Panc1 (cell line): ENCODE measurements at regions not wholly inside any gene's neighbourhood (a gene's known extent, or its start where the extent isn't known, plus 50 kb on each side); places are given as distances from the start of the nearest gene placed in this dataset.

Experiments used
- SIN3A ChIP-seq: IDR thresholded peaks from 2 replicates; pipeline ENCODE4 v1.6.1; 2012; ENCODE audit warnings: low read depth, mild to moderate bottlenecking, low read length, moderate library complexity, borderline replicate concordance; ENCODE audit not compliant: insufficient read depth
- TCF7L2 ChIP-seq: IDR thresholded peaks from 2 replicates; pipeline ENCODE4 v1.6.1; 2011; ENCODE audit warnings: mild to moderate bottlenecking, low read depth, low read length, inconsistent platforms
- TF ChIP-seq, protein P1 (sequence below): fragments of 450-650 bp; IDR thresholded peaks from 2 replicates; pipeline ENCODE4 v1.5.1; 2017; ENCODE audit warnings: mild to moderate bottlenecking
- TF ChIP-seq, protein P2 (sequence below), 2 experiments: IDR thresholded peaks; 2 replicates each; pipeline ENCODE4 v1.6.1; 2011 to 2012; ENCODE audit warnings: low read depth in 2 of 2, control low read depth in 1 of 2, low read length in 1 of 2, mild to moderate bottlenecking in 1 of 2, moderate library complexity in 1 of 2; ENCODE audit not compliant: insufficient read depth in 1 of 2

DNA sequence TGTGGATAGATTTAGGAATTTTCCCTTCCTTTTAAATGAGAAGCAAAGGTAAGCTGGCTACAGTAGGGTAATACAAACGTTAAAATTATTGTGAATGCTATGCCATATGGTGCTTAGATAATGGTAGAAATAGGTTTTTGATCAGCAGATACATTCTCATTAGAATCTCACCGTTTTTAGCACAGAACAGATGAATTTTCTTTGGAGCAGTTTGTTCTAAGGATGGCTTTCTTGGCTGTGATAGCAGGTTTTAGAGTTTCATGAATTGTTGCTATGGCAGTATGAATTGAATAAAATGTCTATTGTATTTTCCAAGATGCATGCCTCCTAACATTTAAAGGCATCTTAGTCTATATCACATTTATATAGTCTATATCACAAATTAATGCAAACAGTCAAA, 1394.5 kb downstream of the EPHA7 start:
- TF ChIP-seq, protein P1, sequence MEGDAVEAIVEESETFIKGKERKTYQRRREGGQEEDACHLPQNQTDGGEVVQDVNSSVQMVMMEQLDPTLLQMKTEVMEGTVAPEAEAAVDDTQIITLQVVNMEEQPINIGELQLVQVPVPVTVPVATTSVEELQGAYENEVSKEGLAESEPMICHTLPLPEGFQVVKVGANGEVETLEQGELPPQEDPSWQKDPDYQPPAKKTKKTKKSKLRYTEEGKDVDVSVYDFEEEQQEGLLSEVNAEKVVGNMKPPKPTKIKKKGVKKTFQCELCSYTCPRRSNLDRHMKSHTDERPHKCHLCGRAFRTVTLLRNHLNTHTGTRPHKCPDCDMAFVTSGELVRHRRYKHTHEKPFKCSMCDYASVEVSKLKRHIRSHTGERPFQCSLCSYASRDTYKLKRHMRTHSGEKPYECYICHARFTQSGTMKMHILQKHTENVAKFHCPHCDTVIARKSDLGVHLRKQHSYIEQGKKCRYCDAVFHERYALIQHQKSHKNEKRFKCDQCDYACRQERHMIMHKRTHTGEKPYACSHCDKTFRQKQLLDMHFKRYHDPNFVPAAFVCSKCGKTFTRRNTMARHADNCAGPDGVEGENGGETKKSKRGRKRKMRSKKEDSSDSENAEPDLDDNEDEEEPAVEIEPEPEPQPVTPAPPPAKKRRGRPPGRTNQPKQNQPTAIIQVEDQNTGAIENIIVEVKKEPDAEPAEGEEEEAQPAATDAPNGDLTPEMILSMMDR: no peak
- TF ChIP-seq SIN3A (no peak), TCF7L2 (no peak)
- TF ChIP-seq, protein P2, sequence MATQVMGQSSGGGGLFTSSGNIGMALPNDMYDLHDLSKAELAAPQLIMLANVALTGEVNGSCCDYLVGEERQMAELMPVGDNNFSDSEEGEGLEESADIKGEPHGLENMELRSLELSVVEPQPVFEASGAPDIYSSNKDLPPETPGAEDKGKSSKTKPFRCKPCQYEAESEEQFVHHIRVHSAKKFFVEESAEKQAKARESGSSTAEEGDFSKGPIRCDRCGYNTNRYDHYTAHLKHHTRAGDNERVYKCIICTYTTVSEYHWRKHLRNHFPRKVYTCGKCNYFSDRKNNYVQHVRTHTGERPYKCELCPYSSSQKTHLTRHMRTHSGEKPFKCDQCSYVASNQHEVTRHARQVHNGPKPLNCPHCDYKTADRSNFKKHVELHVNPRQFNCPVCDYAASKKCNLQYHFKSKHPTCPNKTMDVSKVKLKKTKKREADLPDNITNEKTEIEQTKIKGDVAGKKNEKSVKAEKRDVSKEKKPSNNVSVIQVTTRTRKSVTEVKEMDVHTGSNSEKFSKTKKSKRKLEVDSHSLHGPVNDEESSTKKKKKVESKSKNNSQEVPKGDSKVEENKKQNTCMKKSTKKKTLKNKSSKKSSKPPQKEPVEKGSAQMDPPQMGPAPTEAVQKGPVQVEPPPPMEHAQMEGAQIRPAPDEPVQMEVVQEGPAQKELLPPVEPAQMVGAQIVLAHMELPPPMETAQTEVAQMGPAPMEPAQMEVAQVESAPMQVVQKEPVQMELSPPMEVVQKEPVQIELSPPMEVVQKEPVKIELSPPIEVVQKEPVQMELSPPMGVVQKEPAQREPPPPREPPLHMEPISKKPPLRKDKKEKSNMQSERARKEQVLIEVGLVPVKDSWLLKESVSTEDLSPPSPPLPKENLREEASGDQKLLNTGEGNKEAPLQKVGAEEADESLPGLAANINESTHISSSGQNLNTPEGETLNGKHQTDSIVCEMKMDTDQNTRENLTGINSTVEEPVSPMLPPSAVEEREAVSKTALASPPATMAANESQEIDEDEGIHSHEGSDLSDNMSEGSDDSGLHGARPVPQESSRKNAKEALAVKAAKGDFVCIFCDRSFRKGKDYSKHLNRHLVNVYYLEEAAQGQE (IDR thresholded peaks at IDR 0.05; ENCODE audit: insufficient read depth in 1 of 2, low read depth in 2 of 2, low read length in 1 of 2): no peak
